BJ (cell line): ENCODE measurements at regions not wholly inside any gene's neighbourhood (a gene's known extent, or its start where the extent isn't known, plus 50 kb on each side); places are given as distances from the start of the nearest gene placed in this dataset.

Experiments used
- CTCF ChIA-PET: fragments of 350-600 bp; formaldehyde crosslinking; extraction: SDS; loops from one replicate; lab custom pipeline; 2021; ENCODE audit warnings: antibody characterized with exemption, inconsistent platforms; lab: Yijun Ruan, JAX
- POLR2A ChIA-PET: fragments of 300-600 bp; sonication (Branson Sonifier 250); formaldehyde crosslinking; extraction: SDS; loops from one replicate; lab custom pipeline; 2021; ENCODE audit warnings: antibody characterized with exemption; lab: Charles Lee
- DNase-seq: peaks from one replicate; pipeline ENCODE4 v3.0.0-alpha.2; 2011; ENCODE audit warnings: low read depth
- H3K27me3 ChIP-seq: 2 replicates; pipeline ENCODE4 v1.6.0; 2011; ENCODE audit warnings: low read length; ENCODE audit not compliant: control insufficient read depth, insufficient read depth
- H3K36me3 ChIP-seq: 2 replicates; pipeline ENCODE4 v1.5.1; 2011; ENCODE audit warnings: low read length; ENCODE audit not compliant: control insufficient read depth, insufficient read depth
- H3K4me3 ChIP-seq: 2 replicates; pipeline ENCODE4 v1.5.1; 2011; ENCODE audit warnings: low read depth, mild to moderate bottlenecking, control low read depth, low read length
- TF ChIP-seq, protein P1 (sequence below): IDR thresholded peaks from 2 replicates; pipeline ENCODE4 v1.5.1; 2011; ENCODE audit warnings: low read depth, mild to moderate bottlenecking, control low read depth, inconsistent platforms, low read length, moderate library complexity; ENCODE audit not compliant: insufficient read depth

- no peaks in the 10 kb centered on the region for H3K36me3 ChIP-seq
- H3K4me3 ChIP-seq, result no peak overlapping the region
- no peak for DNase-seq
- ChIA-PET POLR2A (no interaction called here), CTCF (no interaction called here)
- H3K27me3 ChIP-seq, result no peaks in the 10 kb centered on the region
- TF ChIP-seq, protein P1, sequence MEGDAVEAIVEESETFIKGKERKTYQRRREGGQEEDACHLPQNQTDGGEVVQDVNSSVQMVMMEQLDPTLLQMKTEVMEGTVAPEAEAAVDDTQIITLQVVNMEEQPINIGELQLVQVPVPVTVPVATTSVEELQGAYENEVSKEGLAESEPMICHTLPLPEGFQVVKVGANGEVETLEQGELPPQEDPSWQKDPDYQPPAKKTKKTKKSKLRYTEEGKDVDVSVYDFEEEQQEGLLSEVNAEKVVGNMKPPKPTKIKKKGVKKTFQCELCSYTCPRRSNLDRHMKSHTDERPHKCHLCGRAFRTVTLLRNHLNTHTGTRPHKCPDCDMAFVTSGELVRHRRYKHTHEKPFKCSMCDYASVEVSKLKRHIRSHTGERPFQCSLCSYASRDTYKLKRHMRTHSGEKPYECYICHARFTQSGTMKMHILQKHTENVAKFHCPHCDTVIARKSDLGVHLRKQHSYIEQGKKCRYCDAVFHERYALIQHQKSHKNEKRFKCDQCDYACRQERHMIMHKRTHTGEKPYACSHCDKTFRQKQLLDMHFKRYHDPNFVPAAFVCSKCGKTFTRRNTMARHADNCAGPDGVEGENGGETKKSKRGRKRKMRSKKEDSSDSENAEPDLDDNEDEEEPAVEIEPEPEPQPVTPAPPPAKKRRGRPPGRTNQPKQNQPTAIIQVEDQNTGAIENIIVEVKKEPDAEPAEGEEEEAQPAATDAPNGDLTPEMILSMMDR, result no peak
These were observed 89.8 kb upstream of the MED13 start for GRCh38 chr17:62154909-62155308.

DNA sequence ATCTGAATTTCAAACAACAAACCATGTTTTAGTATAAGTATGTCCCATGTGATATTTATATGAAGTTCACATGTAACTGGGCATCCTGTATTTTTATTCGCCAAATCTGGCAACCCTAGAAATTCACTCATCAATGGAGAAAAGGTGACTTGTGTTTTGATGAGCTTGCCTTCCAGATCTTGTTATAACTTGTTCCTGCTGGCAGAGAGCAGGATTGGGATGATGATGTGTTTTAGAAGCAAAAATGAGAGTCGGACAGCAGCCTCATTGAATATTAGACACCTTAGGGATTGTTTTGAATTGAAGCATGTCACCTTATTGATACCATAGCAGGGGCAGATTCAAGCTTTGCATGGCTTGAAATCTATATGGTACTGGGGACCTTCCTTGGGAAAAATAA is 85.4 kb upstream of the MED13 start:
- Histone ChIP-seq H3K27me3 (no peaks in the 10 kb centered on the region), H3K4me3 (no peak overlapping the region), H3K36me3 (no peaks in the 10 kb centered on the region)
- ChIA-PET POLR2A (no interaction called here), CTCF (no interaction called here)
- TF ChIP-seq, protein P1, result no peak
- DNase-seq, result no peak

DNA sequence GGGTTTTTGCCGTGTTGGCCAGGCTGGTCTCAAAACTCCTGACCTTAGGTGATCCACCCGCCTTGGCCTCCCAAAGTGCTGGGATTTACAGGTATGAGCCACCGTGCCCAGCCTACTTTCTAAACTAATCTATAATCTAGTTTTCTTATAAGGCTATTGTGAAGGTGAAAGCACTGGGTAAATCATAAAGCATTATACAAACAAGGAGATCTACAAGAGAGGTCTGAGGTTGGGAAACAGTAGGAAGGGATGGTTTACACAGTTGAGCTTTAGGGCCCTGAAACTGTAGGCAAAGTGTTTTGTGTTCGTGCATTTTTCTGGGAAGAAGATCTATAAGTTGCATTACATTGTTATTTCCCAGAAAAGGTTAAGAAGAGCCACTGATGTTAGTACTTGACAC is 84.9 kb upstream of the MED13 start:
- H3K27me3 ChIP-seq, result no peaks in the 10 kb centered on the region
- TF ChIP-seq, protein P1, result no peak
- CTCF ChIA-PET, result no interaction called here
- H3K4me3 ChIP-seq, result no peak overlapping the region
- H3K36me3 ChIP-seq, result no peaks in the 10 kb centered on the region
- DNase-seq, result no peak
- POLR2A ChIA-PET, result no interaction called here

GRCh38 chr17:62147284-62147683 is 82.2 kb upstream of the MED13 start:
- Histone ChIP-seq H3K4me3 (no peak overlapping the region), H3K27me3 (no peaks in the 10 kb centered on the region), H3K36me3 (no peaks in the 10 kb centered on the region)
- ChIA-PET POLR2A (no interaction called here), CTCF (no interaction called here)
- no peak for DNase-seq
- TF ChIP-seq, protein P1, result no peak

DNA sequence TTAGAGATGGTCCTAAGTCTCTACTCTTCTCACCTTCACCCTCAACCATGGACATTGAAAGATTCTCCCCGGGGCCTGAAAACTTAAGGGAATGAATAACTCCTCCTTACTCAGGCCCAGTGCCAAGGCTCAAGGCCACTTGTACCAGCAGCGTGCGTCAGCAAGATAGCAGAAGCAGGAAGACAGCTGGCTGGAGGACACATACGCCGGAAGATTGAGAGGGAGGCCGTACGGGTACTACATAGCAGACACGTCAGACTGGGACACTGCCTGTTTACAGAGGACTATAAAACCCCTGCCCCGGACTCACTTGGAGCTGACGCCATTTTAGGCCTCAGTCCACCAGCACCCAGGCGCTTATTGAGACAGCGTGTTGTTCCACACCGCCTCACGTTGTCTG is 75.8 kb upstream of the MED13 start:
- DNase-seq, result no peak
- Histone ChIP-seq H3K36me3 (no peaks in the 10 kb centered on the region), H3K4me3 (no peak overlapping the region), H3K27me3 (peaks cover 2% of the 10 kb centered on the region; the same call in 1 of the 2 replicates)
- CTCF ChIA-PET, result interaction anchor here (1.3 kb wide), 1 partner anchor 31 kb away, joined by 3 read pairs; no protein-coding TSS in a partner anchor
- TF ChIP-seq, protein P1, result no peak
- POLR2A ChIA-PET, result no interaction called here
